Lower leg skin (tissue), 3 donors: ENCODE measurements at regions not wholly inside any gene's neighbourhood (a gene's known extent, or its start where the extent isn't known, plus 50 kb on each side); places are given as distances from the start of the nearest gene placed in this dataset.

Experiments used
- CTCF ChIP-seq, 3 donors: fragments of 450-650 bp; IDR thresholded peaks; one replicate each; pipeline ENCODE4 v1.5.1; 2016; ENCODE audit warnings: antibody characterized with exemption in 3 of 3, mild to moderate bottlenecking in 3 of 3, moderate library complexity in 2 of 3
- POLR2A ChIP-seq, 2 donors: fragments of 450-650 bp; IDR thresholded peaks; one replicate each; pipeline ENCODE4 v1.6.1; 2016 to 2017; ENCODE audit warnings: antibody characterized with exemption in 2 of 2, mild to moderate bottlenecking in 1 of 2, moderate library complexity in 1 of 2

- TF ChIP-seq POLR2A (IDR thresholded peaks at IDR 0.05) (no peak), CTCF (IDR thresholded peaks at IDR 0.05) (no peak)
Observed at GRCh38 chr1:239456788-239457187, 70.4 kb downstream of the CHRM3 start.
